Activated CD8-positive, alpha-beta T cell treated with anti-CD3 and anti-CD28 coated beads for 36 hours (primary cell): ENCODE measurements at regions not wholly inside any gene's neighbourhood (a gene's known extent, or its start where the extent isn't known, plus 50 kb on each side); places are given as distances from the start of the nearest gene placed in this dataset.

Experiments used
- ATAC-seq: fragments of 200-7000 bp; cut with Tn5 transposase; one replicate; pipeline ENCODE4 v1.10.0; 2021; ENCODE audit warnings: mild to moderate bottlenecking, moderate library complexity
- CTCF ChIA-PET: fragments of 350-600 bp; sonication (Branson Sonifier 250); formaldehyde crosslinking; loops from one replicate; lab custom pipeline; 2021; ENCODE audit warnings: antibody characterized with exemption; lab: Charles Lee
- POLR2A ChIA-PET: fragments of 350-600 bp; sonication (Branson Sonifier 250); formaldehyde crosslinking; loops from one replicate; lab custom pipeline; 2021; ENCODE audit warnings: antibody characterized with exemption; lab: Charles Lee
- DNase-seq: peaks from one replicate; pipeline ENCODE4 v3.0.0-alpha.2; 2020
- H3K27ac Mint-ChIP-seq: one replicate; pipeline ENCODE4 v1.8.0; 2021; ENCODE audit warnings: mild to moderate bottlenecking, mixed read lengths
- H3K27me3 Mint-ChIP-seq: one replicate; pipeline ENCODE4 v1.8.0; 2021; ENCODE audit warnings: mixed read lengths
- H3K36me3 Mint-ChIP-seq: one replicate; pipeline ENCODE4 v1.8.0; 2021; ENCODE audit warnings: low read depth, mixed read lengths
- H3K4me1 Mint-ChIP-seq: one replicate; pipeline ENCODE4 v1.8.0; 2021; ENCODE audit warnings: low read depth, mixed read lengths
- H3K4me3 Mint-ChIP-seq: one replicate; pipeline ENCODE4 v1.8.0; 2021; ENCODE audit warnings: mild to moderate bottlenecking, moderate library complexity, mixed read lengths
- H3K9me3 Mint-ChIP-seq: one replicate; pipeline ENCODE4 v1.8.0; 2021; ENCODE audit warnings: mixed read lengths
- intact Hi-C: fragments of 100-400 bp; cut with micrococcal nuclease; formaldehyde crosslinking; loops from one replicate; pipeline ENCODE4 v1.10.0; 2022
- TF ChIP-seq, protein P1 (sequence below): fragments of 200-600 bp; IDR thresholded peaks from one replicate; pipeline ENCODE4 v1.8.0; 2022; ENCODE audit warnings: antibody characterized with exemption, mild to moderate bottlenecking

DNA sequence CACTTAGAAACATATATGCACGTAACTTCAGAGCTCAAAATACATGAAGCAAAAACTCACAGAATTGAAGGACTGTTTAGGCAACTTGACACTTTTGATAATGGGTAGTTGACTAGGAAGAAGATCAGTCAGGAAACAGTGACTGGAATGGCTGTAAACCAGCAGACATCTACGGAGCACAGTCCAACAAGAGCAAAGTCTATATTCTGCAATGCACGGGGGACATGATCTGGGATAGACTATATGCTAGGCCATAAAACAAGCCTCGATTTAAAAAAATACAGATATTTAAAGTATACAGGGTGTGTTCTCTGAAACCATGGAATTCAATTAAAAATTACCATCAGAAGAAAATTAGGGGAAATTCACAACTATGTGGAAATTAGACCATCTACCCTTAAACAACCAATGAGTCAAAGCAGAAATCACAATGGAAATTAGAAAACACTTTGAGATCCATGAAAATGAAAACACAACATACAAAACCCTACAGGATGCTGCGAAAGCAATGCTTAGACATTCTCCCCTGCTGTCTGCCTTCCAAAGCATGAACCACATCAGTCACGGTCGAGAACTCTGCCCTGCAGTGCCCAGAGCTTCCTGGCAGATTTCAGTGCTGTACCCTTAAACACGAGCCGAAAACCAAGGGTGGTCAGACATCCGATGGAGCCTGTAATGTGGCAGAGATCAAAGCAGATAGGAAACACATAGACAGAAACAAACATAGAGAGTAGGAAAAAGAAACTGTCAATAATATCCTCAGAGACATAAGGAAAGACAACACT lies 651.9 kb upstream of the HS6ST1 start:
- Mint-ChIP-seq H3K36me3 (no peaks in the 10 kb centered on the region), H3K27me3 (no peaks in the 10 kb centered on the region), H3K4me3 (no peak overlapping the region), H3K27ac (no peak overlapping the region), H3K9me3 (no peaks in the 10 kb centered on the region), H3K4me1 (no peaks in the 10 kb centered on the region)
- no peak for DNase-seq
- intact Hi-C loops: no loop called here
- TF ChIP-seq, protein P1, sequence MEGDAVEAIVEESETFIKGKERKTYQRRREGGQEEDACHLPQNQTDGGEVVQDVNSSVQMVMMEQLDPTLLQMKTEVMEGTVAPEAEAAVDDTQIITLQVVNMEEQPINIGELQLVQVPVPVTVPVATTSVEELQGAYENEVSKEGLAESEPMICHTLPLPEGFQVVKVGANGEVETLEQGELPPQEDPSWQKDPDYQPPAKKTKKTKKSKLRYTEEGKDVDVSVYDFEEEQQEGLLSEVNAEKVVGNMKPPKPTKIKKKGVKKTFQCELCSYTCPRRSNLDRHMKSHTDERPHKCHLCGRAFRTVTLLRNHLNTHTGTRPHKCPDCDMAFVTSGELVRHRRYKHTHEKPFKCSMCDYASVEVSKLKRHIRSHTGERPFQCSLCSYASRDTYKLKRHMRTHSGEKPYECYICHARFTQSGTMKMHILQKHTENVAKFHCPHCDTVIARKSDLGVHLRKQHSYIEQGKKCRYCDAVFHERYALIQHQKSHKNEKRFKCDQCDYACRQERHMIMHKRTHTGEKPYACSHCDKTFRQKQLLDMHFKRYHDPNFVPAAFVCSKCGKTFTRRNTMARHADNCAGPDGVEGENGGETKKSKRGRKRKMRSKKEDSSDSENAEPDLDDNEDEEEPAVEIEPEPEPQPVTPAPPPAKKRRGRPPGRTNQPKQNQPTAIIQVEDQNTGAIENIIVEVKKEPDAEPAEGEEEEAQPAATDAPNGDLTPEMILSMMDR: no peak
- POLR2A ChIA-PET: no interaction called here
- CTCF ChIA-PET: no interaction called here
- ATAC-seq: no peak

DNA sequence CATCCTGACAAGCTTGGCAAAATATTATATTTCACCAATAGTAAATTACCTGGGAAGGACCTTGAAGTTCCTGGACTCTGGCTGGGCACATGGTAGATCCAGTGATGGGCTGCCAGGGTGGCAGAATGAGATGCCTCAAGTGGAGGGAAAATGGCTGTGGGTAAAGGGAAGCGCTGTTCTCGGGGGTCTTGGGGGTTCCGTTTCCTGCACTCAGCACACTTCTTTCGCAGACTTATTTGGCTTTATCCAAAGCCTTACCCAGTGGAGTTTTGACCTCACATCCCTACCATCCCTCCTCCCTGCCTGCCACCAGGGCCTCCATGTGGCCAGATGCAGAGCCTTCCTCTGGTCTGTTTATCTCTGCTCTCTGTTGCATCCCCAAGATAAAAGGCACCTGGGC lies 654.9 kb upstream of the HS6ST1 start:
- no peak for ATAC-seq
- no peak overlapping the region for H3K27ac Mint-ChIP-seq
- H3K27me3 Mint-ChIP-seq: no peaks in the 10 kb centered on the region
- CTCF ChIA-PET: no interaction called here
- intact Hi-C loops: no loop called here
- no peaks in the 10 kb centered on the region for H3K9me3 Mint-ChIP-seq
- POLR2A ChIA-PET: no interaction called here
- no peak for DNase-seq
- no peaks in the 10 kb centered on the region for H3K4me1 Mint-ChIP-seq
- H3K36me3 Mint-ChIP-seq: no peaks in the 10 kb centered on the region
- TF ChIP-seq, protein P1: no peak
- H3K4me3 Mint-ChIP-seq: no peak overlapping the region

DNA sequence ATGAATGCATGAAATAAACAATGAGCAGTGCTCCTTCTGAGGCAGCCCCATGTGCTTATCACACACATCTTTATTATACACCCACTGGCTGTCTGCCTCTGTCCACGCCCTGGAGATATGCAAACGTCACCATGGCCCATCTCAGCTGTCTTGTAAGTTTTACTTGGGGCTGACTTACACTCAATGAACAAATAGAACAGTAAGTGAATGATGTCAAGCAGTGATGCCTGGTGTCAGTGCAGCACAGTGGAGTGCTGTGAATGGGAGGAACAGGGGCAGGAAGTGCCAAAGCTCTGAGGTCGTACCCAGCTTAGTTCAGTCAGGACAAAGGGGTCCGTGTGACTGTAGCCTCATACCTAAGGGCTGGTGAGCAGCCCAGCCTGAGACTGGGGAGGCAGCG lies 659.5 kb upstream of the HS6ST1 start:
- no peaks in the 10 kb centered on the region for H3K36me3 Mint-ChIP-seq
- H3K27ac Mint-ChIP-seq: no peak overlapping the region
- no peaks in the 10 kb centered on the region for H3K9me3 Mint-ChIP-seq
- ChIA-PET POLR2A (no interaction called here), CTCF (no interaction called here)
- TF ChIP-seq, protein P1: no peak
- no peak overlapping the region for H3K4me3 Mint-ChIP-seq
- no peaks in the 10 kb centered on the region for H3K27me3 Mint-ChIP-seq
- H3K4me1 Mint-ChIP-seq: no peaks in the 10 kb centered on the region
- intact Hi-C loops: no loop called here
- DNase-seq (no peak), ATAC-seq (no peak)

DNA sequence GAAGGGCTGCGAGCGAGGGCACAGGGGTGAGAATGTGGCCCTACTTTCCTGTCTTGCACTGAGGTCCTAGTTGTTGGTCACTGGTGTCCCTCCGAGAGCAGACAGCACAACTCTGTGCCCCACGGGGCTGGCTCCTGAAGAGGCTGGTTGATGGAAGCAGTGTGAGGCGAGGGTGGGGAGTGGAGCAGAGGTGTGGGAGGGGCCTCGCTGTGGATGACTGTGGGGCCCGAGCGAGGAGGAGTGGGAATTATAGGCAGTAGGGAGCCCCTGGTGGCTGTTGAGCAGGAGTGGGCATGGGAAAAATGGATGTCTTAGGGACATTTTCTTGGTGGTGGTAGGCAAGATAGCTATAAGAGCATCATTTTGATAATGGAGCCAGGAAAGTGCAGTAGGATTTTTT lies 660.5 kb upstream of the HS6ST1 start:
- ChIA-PET POLR2A (no interaction called here), CTCF (interaction anchor here (0.7 kb wide), 1 partner anchor 25 kb away, joined by 3 read pairs; no protein-coding TSS in a partner anchor)
- ATAC-seq: no peak
- Mint-ChIP-seq H3K4me3 (no peak overlapping the region), H3K36me3 (no peaks in the 10 kb centered on the region), H3K4me1 (no peaks in the 10 kb centered on the region), H3K27ac (no peak overlapping the region), H3K27me3 (no peaks in the 10 kb centered on the region), H3K9me3 (no peaks in the 10 kb centered on the region)
- TF ChIP-seq, protein P1: no peak
- intact Hi-C loops: no loop called here
- DNase-seq: no peak

DNA sequence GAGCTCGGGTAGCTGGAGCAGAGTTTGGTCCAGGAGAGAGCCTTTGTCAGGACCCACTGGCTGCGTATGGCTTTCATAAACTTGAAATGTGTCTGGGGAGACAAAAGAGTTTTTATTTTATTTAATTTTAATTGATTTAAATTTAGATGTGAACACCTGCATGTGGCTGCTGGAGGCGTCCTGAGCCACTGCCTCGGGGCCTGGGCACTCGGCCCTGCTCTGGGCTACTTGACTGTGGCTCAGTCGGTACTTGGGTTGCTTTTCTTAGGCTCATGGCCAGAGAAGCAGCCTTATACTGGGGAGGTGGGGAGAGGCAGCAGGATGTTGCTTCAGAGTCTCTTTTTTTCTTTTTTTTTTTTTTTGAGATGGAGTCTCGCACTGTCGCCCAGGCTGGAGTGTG lies 661.8 kb upstream of the HS6ST1 start:
- ChIA-PET CTCF (no interaction called here), POLR2A (no interaction called here)
- Mint-ChIP-seq H3K4me3 (no peak overlapping the region), H3K4me1 (no peaks in the 10 kb centered on the region), H3K27me3 (no peaks in the 10 kb centered on the region), H3K9me3 (no peaks in the 10 kb centered on the region), H3K27ac (no peak overlapping the region), H3K36me3 (no peaks in the 10 kb centered on the region)
- intact Hi-C loops: no loop called here
- TF ChIP-seq, protein P1: no peak
- ATAC-seq: no peak
- DNase-seq: no peak
